HG02798 (cell line): ENCODE measurements at regions not wholly inside any gene's neighbourhood (a gene's known extent, or its start where the extent isn't known, plus 50 kb on each side); places are given as distances from the start of the nearest gene placed in this dataset.

ENCODE experiments used
- ATAC-seq: cut with Tn5 transposase; IDR thresholded peaks from one replicate; pipeline ENCODE4 v1.9.1; 2021; ENCODE audit warnings: mild to moderate bottlenecking; ENCODE audit not compliant: unreplicated experiment, poor library complexity

DNA sequence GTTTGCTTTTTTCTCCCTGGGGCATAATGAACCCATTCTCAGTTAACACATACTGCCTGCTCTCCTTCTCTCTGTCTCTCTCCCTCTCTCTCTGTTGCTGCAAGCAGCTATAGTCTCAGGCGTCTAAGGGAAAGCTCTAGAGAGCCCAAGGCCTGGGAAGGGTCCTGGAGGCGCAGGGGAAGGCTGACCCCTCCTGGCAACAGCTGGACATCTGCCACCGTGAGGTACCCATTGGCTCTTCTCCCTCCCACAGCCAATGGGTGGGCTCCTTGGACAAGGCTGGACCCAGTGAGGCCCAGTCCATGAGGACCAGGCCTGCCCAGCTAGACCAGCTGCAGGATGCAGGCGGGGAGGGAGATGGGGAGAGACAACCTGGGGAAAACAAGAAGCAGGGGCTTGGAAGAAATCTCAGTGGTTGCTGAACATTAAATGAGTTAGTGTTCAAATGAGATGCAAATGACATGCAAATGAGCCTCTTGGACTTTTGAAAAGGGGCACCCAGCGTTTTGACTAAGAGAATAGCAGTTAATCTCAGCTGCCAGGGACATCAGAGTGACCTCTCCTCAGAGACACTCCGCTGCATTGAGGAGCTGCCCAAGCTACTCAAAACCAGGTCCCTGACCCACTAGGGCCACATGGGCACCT is 349.7 kb downstream of the BUD13 start:
- ATAC-seq: no peak

DNA sequence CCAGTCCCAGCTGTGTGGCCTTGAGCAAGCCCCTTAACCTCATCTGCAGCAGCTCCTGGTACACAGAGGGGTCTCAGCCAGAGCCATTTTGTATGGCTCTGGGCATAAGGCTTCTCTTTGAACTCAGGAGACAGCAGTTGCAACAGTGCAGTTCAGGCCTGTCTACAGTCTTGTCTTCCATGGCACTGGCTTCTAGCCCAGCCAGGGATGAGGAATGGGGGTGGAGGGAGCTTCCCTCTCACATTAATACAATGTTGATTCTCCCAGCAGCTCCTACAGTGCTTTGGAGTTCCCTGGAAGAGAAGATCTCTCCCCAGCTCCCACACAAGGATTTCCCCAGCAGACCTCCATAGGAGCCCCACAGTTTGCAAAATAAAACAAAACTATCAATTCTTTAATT is 350.2 kb downstream of the BUD13 start:
- no peak for ATAC-seq

GRCh38 chr11:116421529-116422185 is 351.1 kb downstream of the BUD13 start:
- ATAC-seq: no peak

DNA sequence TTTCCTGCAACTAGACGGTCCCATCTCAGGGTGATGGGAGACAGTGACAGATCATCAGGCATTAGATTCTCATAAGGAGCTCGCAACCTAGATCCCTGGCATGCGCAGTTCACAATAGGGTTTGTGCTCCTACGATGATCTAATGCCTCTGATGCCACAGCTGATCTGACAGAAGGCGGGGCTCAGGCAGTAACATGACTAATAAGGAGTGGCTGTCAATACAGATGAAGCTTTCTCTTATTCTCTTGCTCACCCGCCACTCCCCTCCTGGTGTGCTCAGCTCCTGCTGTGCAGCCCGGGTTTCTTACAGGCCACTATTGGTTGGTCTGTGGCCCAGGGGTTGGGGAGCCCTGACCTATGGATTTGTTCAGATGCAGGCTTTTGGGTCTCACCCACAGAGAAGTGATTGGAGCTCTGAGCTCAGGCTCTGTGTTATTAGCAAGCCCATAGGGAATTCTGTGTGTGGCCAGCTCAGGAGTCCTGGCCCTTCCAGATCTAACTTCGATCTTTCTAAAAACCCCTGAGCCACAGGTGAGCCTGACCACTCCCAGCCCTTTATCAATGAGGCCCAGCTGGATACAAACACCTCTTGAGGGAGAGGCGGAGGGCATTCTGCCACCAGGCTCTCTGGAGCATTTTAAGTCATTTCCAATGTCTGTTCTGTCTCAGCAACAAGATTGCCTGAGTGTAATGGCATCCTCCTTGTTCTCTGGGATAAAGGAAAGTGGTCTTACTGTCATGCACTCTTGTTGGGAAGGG is 351.8 kb downstream of the BUD13 start:
- no peak for ATAC-seq

DNA sequence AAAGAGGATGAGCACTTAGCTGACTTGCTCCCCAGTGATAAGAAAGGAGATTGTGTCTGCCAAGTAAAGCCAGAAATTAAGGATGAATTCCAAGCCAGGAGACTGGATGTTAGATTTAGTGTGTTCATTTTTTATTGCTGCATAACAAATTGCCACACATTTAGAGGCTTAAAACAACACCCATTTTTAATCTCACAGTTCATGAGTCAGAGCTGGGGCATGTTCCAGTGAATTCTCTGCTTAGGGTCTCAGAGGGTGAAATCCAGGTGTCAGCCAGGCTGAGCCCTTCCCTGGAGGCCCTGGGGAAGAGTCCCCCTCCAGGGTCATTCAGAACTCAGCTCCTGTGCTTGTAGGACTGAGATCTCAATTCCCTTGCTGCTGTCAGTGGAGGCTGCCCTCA is 352.8 kb downstream of the BUD13 start:
- ATAC-seq: no peak

DNA sequence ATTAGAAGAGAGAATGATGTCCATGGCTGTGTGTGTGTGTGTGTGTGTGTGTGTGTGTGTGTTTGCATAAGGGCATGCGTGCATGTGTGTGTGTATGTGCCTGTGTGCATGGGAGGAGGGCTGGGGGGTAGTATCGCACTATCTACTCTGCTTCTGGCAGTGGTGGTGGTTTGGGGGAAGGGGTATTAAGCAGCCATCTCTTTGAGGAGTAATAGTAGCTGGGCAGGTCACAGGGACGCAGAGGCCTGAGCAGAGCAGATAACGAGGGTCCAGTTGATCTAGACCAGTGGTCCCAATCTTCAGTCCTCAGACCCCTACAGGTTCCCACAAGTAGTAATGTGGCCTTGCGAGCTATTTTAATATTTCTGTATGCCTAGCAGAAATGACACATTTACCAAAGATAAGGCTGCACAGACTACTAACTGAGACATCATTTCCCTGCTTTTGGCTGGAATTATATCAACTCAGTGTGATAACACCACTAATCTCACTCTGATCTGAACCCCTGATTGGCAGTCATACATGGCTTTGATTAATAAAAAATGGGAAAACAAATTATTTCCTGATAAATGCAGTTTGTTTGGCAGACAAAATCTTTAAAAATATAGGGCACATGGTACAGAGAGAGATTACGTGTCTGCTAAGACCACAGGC is 354.3 kb downstream of the BUD13 start:
- no peak for ATAC-seq

DNA sequence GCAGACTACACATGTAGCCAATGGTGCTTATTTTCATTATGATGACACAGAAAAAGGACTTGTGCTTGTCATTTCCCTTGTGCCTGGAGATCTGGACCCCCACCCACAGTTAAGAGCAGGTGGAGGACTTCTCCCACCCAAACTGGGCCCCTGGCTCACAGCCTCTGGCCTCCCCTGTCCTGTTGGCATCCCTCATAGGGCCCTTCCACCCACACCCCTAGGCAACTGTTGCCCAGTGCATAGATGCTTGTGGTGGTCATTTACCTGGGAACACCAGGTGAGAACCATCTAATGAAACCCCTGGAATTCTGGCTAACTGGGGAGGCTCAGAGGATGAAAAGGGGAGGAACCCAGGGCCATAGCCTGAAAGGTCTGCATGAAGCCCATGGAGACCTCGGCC is 355.9 kb downstream of the BUD13 start:
- ATAC-seq: no peak

GRCh38 chr11:116415095-116415494 is 357.7 kb downstream of the BUD13 start:
- ATAC-seq: no peak

DNA sequence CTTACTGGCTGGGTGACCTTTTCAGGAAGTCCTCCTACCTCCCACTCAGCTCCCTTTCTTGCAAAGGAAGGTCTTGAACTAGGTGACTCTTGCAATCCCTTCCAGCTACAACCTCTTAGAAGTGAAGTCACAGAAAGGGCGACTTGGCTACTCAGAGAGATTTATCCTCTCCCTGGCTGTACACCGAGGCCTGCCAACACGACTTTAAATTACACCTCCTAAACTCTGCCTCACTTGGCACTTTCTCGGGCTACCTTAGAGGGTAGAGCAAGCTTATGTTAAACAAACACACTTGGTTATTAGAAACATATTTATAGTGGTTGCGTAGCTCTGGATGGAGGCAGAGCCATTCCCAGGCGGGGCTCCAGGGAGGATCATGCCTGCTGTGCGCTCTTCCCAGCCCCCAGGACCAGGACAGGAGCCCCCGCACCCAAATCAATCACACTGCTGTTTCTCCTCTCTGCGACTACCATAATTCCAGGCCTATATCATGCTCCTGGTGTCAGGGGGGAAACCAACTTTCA is 358.4 kb downstream of the BUD13 start:
- ATAC-seq: no peak

DNA sequence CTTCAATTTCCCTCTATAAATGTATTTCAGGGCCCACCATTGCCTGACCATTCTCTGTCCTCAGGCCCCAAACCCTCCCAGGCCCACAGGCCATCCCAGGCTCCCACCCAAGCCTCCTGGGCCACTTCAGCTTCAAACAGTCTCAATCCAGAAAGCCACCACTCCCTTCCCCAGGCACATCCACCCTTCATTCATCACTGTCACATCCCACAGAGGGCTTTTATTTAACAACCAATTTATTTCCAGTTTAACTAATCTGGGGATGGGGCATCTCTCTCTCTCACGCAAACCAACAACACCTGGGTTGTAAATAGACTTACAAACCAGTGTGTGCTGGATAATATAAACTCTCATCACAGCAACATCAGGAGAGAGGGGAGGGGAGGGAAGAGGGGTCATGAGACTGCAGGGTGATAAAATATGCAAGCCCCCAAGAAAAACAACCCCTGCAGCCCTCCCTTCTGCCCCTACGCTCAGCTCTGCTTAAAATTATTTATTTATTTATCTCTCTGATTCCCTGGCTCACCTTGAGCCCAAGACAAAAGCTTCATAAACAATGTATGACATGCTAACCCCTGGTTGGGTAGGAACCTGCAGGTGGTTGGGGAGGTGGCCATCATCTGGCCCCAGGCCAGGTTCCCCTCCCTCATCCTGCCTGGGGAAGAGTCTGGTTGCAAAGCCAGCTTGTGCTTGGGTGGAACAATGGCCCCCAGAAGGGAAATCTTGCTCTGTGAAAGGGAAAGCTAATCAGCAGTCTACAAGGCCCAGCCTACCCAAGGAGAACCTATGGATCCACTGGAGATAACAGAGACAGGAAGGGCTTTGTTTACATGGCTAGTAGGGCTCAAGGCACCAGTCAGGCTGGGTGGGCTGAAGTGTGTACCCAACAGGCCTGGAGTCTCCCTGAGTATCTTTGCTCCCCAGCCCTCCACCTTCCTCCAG is 359.2 kb downstream of the BUD13 start:
- ATAC-seq: no peak

DNA sequence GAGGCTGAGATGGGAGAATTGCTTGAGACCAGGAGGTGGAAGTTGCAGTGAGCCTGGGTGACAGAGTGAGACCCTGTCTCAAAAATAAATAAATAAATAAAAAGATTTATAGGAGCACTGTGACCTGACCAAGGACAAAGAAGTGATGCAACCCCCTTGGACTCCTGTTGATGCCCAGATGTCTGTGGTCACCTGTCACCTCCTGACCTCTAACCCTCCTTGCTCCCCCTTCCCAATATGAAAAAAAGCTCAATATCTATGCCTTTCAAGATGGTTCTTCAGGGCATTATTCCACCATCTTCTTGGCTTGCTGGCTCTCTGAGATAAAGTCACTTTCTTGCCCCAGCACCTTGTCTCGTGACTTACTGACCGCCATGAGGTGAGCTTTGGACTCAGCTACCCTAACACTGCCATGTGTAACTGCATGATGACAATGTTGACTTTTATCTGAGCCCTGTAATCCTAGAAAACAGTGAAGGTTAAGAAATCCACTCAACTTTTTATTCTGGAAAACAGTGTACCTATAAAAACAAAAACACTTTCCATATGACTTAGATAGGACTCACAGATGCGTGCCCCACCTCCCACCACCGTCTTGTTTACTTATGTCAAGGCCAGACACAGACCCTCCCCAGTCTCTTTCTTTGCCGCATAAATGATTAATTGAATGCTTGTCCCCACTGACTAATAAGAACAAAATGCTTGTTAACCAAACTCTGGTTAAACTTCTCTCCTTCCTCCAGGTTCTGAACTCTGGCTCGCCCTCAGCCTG is 360.5 kb downstream of the BUD13 start:
- ATAC-seq: no peak

GRCh38 chr11:116409238-116409637 is 363.5 kb downstream of the BUD13 start:
- no peak for ATAC-seq

GRCh38 chr11:116406042-116406441 is 366.7 kb downstream of the BUD13 start:
- no peak for ATAC-seq

- no peak for ATAC-seq
Observed at GRCh38 chr11:116404462-116404798, 368.4 kb downstream of the BUD13 start.

DNA sequence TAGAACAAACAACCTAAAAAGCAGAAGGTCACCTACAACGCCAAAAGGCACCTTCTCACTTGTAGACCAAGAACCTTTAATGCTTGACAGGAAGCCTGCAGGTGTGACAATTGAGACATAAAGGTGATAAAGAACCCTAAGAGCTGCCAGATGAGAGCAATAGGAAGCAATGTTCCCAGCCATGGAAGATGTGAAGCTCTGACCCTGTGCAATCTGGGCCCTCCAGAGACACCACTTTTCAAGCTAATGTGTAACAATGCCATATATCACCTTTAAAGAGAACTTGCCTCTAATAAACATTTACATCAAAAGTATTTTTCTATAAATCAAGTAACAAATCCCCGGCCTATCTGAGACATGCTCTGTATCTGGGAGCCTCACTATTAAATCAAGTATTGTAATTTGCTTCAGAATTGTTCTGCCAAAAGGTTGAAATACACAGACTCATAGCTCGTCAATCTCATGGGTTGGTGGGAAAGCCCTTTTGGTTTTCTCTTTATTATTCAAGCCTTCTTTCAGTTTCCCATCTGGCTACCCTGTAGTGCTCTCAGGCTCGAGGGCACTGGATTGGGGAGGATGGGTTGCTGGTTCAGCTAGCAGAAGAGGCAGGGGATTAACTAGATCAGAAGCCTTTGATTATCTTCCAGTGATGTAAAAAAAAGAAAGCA is 368.9 kb downstream of the BUD13 start:
- ATAC-seq: no peak

GRCh38 chr11:116400081-116400480 is 372.7 kb downstream of the BUD13 start:
- ATAC-seq: no peak

GRCh38 chr11:116397602-116398084 is 375.1 kb downstream of the BUD13 start:
- no peak for ATAC-seq

DNA sequence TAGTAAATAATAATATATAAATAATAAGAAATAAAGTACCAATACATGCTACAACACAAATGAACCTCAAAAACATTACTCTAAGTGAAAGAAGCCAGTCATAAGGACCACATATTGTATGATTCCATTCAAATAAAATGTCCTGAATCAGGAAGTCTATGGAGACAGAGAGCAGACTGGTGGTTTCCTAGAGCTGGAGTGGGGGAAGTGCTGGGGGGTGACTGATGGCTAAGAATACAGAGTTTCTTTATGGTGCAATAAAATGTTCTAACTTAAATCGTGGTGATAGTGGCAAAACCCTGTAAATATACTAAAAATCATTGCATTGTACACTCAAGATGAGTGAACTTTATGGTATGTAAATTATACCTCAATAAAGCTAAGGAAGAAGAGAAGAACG is 376.5 kb downstream of the BUD13 start:
- no peak for ATAC-seq
